GM13976 (cell line): ENCODE measurements at regions not wholly inside any gene's neighbourhood (a gene's known extent, or its start where the extent isn't known, plus 50 kb on each side); places are given as distances from the start of the nearest gene placed in this dataset.

Experiments used
- DNase-seq: peaks from one replicate; pipeline ENCODE4 v3.0.0; 2012; ENCODE audit warnings: low spot score
- in situ Hi-C: fragments of 300-500 bp; cut with MboI; formaldehyde crosslinking; loops from one replicate; pipeline ENCODE4 v1.12.0; 2022; ENCODE audit warnings: low sequenced_read_pairs, mixed read lengths, inconsistent platforms; ENCODE audit not compliant: unreplicated experiment
- TF ChIP-seq, protein P1 (sequence below): IDR thresholded peaks from 2 replicates; pipeline ENCODE4 v1.5.1; 2012; ENCODE audit warnings: borderline replicate concordance, mild to moderate bottlenecking; ENCODE audit not compliant: insufficient read depth; ENCODE audit errors: extremely low read depth, missing control alignments, control extremely low read depth

DNA sequence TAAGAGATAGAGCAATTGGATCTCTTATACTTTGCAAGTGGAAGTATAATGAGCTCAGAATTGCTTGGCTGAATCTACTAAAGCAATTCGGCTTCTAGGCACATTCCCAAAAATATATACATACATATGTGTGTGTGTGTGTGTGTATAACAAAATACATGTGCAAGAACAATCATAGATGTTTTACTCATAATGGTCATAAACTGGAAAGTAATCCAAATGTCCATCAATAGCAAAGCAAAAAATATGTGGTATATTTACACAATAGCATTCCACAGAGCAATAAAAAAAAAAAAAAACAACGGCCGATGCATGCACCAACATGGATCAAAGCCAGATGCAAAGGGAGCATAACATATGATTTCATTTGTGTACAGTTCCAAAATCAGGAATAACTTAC lies 707.9 kb downstream of the RFPL4B start:
- TF ChIP-seq, protein P1, sequence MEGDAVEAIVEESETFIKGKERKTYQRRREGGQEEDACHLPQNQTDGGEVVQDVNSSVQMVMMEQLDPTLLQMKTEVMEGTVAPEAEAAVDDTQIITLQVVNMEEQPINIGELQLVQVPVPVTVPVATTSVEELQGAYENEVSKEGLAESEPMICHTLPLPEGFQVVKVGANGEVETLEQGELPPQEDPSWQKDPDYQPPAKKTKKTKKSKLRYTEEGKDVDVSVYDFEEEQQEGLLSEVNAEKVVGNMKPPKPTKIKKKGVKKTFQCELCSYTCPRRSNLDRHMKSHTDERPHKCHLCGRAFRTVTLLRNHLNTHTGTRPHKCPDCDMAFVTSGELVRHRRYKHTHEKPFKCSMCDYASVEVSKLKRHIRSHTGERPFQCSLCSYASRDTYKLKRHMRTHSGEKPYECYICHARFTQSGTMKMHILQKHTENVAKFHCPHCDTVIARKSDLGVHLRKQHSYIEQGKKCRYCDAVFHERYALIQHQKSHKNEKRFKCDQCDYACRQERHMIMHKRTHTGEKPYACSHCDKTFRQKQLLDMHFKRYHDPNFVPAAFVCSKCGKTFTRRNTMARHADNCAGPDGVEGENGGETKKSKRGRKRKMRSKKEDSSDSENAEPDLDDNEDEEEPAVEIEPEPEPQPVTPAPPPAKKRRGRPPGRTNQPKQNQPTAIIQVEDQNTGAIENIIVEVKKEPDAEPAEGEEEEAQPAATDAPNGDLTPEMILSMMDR: no peak
- no peak for DNase-seq
- in situ Hi-C loops: no loop called here

- TF ChIP-seq, protein P1: no peak
- in situ Hi-C loops: no loop called here
- DNase-seq: no peak
Observed at GRCh38 chr6:113055998-113056397, 708.9 kb downstream of the RFPL4B start.

- TF ChIP-seq, protein P1: no peak
- in situ Hi-C loops: no loop called here
- DNase-seq: no peak
Observed at GRCh38 chr6:113057567-113058053, 710.5 kb downstream of the RFPL4B start.

- TF ChIP-seq, protein P1: no peak
- no peak for DNase-seq
- in situ Hi-C loops: no loop called here
Observed at GRCh38 chr6:113060664-113061063, 713.5 kb downstream of the RFPL4B start.

DNA sequence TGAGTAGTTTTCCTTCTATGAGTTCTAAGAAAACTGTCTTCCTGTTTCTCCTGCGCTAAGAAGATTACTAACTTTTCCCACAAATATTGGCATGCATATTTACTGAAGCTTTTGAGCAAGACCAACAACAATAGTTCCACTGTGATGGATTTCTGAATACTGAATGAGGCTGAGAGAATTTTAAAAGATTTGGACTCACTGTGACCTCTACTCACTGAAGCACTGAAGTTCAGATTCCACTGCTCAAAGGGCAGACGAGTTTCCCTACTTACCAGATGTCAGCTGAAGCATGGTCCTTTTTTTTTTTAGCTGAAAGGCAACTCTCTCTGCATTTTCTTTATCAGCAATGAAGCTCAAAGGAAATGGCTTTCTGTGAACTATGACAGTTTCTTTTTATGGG lies 718.5 kb downstream of the RFPL4B start:
- in situ Hi-C loops: no loop called here
- DNase-seq: no peak
- TF ChIP-seq, protein P1: no peak

DNA sequence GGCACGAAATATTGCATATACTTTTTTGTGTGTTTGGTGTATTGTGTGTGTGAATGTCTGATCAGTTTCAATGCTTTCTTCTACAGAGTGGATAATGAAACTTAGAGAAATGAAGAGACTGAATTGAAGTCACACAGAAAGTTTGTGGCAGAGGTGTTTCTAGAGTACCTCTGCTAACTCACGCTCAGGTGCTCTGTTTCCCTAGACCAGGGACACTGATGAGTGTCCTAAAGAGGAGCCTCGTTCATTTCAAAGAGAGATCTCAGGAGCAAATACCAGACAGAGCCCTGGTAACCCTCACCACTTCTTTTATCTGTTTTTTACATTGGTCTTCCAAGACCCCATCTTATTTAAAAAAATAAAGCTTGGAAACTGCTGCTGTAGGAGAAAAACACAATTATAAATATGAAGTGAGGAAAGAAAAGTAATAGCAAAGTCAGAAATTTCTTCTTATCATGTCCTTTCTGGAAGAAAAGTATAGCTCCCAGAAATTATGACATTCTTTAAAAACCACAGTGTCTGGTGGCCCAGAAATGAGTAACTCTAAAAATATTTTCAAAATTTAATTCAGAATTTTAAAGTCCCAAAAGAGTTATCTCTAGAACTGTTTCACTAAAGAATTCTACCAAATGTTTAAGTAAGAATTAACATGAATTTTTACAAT lies 720.6 kb downstream of the RFPL4B start:
- TF ChIP-seq, protein P1: no peak
- in situ Hi-C loops: no loop called here
- no peak for DNase-seq
